NOMO-1 (cell line): ENCODE measurements at regions not wholly inside any gene's neighbourhood (a gene's known extent, or its start where the extent isn't known, plus 50 kb on each side); places are given as distances from the start of the nearest gene placed in this dataset.

ENCODE experiments used
- DNase-seq, 2 experiments: peaks; one replicate each; lab custom pipeline; 2025; ENCODE audit not compliant: unreplicated experiment in 2 of 2; lab: John Stamatoyannopoulos, UW

DNA sequence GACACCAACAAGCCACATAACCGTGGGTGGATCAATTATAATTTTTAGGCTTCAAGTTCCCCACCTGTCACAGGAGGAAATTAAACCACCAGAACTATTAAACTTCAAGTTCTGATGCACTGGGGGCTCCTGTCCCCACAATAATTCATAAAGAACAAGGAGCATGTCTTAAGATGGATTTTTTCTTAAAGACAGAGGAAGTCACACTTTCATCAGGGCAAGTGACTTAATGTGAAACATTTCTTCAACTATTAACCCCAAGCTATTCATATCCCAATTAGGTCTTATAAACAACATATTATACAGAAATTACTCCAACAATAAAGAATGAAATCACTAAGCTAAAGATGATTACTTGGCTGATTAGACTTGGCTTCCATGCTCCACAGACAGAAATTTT, 292.5 kb downstream of the ETAA1 start:
- no peak for DNase-seq

DNA sequence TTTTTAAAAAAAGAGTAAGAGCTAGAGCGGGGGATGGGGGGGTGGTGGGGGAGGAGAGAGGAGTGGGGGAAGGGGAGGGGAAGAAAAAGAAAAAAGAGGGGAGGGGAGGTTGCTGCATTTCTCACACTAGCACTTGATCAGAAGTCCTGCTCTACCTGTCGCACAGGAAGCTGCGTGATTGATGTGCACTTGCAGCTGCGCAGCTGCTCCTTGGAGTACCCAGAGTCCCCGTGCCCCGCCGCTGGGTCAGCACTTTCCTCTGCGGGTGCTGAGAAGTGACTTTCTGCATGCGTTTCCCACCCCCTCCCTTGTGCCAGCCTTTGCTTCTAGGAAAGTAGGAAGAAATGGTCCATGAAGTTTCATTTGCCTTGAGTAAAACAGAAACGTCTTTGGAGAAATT, 297.3 kb downstream of the ETAA1 start:
- DNase-seq, result no peak

DNA sequence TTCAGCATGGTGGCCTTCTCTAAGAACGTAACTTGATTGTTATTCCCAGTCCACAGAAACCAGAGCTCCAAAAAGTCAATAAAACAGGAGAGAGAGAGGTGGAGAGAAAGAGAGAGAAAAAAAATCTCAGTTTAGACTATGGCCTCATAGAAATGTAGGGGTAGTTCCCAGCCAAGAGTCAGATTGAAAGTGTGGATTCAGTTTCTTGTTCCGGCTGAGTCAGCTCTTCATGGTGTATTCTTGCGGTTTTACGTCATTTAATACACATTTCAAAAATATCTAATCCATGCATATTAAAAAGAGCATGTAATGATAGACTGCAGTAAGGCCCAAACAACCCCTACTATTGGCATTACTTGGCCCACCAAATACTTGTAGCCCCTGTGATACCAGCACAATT, 303.9 kb downstream of the ETAA1 start:
- no peak for DNase-seq

DNA sequence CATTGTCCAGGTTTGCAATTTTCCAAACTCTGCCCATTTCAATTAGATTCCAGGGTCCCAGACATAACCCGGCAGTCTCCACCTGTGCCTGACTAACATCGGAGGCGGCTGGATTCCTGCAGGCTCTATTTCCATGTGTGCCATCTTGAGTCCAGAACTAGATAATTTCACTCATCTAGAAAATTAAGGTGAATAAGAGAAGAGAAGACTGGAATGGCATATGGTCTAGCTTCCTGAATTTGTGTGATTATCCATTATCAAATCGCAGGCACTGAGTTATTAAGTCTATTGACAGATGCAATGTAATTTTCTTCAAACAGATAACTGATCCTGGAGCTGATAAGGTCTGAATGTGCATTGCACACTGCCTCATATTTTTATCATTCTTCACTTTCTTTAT, 305.2 kb downstream of the ETAA1 start:
- no peak for DNase-seq

DNA sequence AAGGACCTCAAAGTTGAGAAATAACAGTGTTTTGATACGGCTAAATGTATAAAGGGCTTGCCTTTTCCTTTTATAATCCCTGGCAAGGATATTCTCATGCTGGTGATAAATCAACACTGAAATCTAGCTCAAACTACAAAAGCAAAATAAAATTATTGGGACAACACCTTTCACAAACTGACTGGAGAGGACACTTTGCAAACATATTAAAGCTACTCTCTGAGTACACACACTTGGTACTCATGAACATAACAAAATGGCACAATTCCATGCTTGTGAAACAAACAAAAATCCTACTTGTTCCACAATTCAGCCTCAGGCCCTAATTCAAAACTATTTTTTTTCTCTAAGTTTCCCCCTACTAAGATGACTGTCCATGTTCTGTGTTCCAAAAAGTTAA, 305.8 kb downstream of the ETAA1 start:
- no peak for DNase-seq

DNA sequence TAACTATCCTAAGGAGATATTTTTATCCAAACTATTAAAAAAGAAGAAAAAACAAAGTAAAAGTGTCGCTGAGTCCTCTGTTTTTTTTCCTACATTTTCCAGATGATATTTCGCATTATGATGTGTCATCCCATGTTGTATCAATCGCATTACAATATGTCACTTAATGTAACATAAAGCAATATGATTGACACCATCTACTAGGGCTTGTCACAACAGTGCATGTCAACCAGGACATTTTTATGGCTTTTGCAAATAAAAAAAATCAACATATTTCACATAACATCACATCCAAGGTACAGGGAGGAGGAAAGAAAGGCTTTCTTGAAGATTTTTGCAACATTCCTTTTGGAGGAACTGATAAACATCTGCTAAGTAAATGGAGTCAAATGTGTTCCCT, 308.9 kb downstream of the ETAA1 start:
- DNase-seq, result no peak

DNA sequence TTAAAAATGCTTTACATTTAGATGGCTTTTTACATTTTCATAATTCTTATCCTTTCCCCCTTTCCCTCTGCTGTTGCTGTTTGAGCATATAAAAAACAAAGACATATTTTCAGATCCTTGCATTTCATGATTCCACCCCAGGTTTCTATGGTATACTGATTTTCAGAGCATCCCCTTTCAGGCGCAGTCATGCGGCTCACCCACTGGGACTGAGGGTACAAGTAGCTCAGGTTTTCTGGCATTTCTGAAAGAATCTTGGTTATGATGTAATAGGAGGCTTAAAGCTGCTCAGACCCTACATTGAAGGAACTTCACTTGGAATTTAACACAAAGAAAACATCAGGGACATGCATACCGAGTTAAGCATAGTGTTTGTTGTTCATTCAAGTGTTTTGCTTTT, 310.8 kb downstream of the ETAA1 start:
- DNase-seq, result no peak

DNA sequence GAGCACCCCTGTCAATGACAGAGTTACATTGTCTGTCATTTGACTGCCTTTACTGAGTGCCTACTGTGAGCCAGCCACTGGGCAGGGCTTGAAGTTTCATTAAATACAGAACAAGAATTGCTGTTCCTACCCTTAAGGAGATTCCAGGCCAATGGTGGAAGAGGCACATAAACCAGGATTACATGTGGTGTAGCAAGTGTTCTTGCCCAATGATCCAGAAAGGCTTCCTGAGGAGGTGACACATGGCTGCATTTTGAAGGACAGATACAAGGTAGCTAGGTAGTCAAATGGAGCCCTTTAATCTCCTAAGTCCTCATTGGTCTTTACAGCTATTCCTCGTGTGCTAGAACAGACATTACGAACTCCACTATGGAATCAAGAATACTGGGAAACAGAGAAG, 312.7 kb downstream of the ETAA1 start:
- DNase-seq, result no peak

DNA sequence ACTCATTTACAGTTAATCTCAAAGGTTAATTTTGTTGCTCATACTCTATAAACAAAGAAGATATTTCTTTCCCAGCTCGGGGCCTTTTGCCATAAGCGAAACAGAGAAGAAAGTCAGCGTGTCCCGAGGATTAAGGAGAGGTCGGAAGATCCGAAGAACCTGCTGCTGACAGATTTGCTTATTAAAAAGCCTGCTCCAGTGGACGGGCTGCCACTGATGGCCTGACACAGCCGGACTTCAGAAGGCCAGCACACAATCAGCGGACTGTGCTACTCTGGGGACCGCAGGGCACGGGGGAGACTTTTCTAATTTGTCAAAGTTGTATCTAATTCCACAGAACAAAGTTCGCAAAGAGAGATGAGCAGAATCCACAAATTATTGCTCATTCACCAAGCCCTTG, 315.4 kb downstream of the ETAA1 start:
- no peak for DNase-seq

DNA sequence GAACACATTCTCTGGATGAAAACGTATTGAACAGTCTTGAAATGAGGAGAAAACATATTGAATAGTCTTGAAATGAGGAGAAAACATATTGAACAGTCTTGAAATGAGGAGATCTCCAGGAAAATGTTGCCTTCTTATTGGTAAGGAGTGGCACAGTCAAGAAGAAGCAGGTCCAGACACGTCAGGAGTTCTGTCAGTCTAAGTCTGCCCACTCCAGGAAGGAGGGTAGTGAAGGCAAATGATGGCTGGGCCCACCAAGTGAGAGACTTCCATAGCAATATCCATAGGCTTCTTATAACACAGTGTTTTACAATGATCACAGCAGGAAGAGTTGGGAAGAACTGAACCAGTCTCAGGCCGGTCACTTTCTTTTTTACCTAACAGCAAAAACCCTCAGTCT, 316.2 kb downstream of the ETAA1 start:
- DNase-seq, result no peak

DNA sequence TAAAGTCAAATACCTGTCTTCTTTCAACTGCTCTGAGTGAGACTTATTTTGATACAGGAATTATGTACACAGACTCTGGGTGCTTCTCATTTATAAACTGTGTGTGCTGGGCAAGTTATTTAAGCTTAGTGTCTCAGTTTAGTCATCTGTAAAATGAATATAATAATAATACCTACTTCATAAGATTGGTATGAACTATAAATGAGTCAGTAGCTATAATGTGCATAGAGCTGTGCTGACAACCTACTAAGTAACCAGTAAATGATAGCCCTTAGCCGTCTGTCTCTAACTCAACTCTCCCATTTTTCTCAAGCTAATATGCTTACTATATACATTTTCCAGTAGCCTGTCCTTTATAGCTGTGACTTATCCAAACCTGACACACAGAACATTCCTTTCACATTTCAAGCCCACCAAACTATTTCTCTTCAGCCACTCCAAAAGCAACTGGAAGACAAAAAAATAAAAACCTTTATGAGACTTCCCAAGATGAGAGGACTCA, 319.8 kb downstream of the ETAA1 start:
- no peak for DNase-seq

DNA sequence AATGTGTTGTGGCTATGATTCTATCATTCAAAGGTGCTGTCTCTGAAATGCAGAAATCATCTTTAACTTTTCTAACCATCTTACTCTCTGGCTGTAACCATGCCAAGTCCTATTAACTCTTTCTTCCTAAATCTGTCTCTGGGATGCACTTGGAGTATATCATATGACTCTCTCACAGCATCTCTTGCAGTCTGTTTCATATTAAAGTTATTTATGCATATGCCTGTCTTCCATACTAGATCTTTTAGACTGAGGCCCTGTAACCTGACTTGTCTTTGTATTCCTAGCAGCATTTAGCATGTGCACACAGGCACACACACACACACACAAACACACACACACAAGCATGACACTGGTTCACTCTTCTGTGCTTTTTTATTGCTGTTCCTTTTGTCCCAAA, 320.6 kb downstream of the ETAA1 start:
- DNase-seq, result no peak

DNA sequence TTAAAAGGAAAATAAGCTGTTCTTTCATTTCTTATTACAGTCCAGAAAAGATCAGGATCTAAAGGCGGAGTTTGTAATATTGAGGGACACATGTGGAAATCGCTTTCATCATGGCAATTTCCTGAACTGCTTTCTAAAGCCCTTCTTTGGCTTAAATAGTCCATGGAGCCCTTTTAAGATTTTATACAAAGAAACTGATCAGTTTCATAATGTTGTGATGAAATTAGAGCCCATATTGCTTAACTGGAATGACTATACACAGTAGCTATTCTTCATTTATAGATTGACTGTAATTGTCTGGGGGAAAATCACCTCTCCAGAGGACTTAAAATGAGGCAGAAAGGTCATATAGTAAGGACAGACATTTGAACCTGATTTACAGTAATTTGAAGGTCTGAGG, 322.2 kb downstream of the ETAA1 start:
- DNase-seq, result no peak

DNA sequence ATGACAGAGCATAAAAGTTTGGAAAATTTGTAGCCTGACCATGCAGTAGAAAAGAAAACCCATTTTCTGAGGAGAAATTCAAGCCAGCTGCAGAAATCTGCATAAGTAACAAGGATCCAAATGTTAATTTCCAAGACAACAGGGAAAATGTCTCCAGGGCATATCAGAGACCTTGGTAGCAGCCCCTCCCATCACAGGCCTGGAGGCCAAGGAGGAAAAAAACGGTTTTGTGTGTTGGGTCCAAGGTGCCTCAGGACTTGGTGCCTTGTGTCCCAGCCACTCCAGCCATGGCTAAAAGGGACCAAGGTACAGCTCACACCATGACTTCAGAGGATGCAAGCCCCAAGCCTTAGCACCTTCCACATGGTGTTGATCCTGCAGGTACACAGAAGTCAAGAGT, 324.4 kb downstream of the ETAA1 start:
- no peak for DNase-seq

DNA sequence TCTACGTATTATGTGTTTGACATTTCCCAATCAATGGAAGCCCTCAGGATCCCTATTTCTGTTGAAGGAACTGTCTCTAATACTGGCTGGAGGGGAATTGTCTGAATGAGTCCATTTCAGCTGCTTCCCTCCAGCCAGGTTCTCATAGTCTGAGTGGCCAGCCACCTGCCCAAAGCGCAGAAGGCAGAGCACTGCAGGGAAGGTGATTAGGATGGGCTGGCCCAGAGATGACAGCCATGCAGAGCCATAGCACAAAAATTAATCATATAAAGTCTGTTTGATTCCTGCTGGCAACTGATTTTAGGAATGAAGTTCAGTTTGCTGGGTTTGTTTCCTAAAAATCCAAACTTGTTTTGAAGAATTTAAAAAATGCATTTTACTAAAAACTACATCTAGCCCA, 327.1 kb downstream of the ETAA1 start:
- no peak for DNase-seq

DNA sequence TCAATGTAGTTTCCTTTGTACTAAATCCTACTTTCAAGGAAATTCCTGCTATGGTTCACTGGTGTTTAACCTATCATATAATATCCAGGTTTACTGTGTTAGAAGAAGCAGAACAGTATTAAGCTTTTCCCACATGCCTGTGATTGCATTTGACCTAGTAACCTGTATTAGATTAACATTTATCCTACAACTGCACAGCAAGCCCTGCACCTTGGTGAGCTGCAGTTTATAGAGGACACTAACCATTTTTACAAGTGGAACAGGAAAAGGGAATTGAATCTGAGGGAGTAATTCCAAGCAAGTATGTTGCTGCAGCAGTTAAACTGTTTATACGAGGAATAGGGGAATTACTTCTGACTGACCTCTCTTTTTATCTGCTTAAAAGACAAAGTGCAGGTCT, 328.6 kb downstream of the ETAA1 start:
- no peak for DNase-seq

DNA sequence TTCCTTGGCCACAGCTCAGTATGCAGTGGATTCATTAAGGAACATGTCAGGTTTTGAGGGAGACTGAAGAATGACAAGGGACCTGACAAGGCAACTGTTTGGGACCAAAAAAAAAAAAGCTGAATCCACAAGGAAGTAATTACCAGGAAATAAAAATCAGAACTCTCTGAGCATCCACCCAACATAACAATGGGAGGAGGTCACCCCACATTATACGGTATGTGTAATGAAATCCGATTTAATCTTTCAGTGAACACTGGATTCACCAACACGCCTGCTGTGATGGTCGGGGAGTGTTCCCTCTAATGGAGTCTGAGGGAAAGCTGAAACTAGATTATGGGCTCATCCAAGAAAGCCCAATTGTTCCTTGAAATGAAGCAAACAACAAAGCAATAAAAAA, 329.3 kb downstream of the ETAA1 start:
- DNase-seq, result no peak

DNA sequence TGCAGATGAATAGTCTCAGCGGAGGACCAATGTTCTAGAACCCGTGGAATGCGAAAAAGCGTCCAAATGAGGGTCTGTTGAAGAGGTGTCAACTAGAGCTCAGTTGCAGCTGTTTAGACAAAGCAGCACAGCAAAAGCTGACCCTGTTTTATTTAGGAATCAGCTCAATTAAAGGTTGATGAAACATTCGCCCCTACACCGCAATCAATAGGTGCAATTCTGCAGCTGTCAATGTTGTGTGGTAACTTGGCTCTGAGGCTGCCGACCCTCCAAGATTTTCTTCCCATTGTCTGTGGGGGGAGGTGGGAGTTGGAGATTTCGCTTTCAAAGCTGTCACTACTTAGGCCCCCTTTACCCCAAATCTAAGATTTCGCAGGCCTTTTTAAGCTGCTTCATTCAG, 330.0 kb downstream of the ETAA1 start:
- no peak for DNase-seq

DNA sequence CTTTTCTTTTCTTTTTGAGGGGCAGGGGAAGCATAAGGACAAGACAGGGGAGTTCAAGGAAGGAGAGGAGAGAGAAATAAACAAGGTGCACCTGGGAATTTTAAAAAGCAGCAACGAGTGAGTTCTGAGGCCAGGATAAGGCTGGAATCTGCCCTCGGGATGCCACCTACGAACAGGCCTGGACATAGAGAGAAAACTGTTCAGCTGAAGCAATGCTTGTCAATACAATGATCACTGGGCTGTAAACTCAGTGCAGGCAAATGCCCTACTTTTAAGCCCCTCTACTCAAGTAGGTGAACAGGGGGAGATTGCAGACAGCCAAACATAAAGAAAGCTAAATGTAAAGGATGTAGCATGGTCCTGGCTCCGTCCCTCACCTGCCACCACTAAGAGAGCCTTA, 330.5 kb downstream of the ETAA1 start:
- no peak for DNase-seq

DNA sequence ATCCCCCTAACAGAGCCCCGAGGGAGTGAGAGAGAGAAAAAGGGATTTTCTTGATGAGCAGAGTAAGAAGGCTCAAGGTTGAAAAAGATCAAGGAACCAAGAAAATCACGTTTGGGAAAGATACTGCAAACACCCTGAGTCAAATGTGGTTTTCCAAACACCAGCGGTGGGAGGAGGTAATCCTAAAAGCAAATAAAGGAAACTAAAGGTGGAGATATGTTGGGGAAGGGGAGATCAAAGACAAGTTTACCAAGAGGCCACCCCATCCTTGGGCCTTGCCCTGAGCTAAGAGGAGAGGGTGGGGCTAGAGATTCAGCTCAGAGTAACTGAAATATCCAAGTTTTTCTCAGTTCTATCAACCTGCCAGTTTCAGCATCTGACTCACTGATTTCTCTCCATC, 332.3 kb downstream of the ETAA1 start:
- no peak for DNase-seq

DNA sequence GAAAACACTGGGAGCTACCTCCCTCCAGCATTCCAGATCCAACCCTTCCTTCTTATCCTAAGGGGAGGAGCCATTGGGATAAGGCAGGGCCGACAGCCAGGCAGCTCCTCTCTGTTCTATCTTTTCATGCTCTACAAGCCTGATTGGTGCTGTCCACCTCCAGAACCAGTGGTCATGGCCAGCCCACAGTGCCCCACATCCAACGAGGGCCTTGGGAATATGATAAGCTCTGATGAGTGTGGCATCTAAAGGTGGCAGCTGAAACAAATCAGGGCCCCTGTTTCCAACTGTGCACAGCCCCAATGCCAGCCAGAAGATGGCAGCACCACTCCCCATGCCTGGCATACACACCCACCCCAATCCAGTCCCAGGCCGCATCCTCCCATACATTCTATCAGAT, 329.3 kb downstream of the C1D start:
- no peak for DNase-seq

DNA sequence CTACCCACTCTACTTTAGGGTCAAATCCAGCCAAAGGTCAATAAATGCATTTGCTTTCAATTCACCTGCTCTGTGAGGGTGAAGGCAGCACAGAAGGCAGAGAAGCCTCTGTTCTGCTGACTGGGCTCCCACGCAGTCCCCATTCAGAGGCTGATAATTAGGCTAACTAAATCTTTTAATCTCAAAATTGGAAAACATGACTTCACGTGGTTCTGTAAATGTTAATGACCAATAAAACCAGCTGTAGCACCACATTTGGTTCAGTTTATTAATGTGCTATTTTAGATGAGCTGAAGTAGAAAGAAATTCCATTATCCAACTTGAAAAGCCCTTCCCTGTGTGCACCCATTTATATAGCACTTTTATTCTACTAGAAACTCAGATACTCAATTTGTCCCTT, 310.6 kb downstream of the C1D start:
- no peak for DNase-seq

DNA sequence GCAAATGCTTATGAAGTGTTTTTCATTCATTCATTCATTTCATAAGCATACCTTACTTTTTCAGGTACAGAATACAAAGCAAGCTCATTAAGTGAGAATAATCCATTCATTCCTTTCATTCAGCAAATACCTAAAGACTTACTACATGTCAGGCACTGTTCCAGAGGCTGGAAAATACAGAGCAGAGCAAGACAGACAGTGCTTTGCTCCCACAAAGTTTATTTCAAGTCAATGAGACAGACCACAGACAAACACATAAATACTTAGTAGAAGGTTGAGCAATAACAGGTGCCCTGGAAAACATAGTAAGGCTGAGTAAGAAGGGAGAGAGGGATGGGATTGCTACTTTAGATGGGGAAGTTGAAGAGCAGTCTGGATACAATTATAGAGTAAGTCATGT, 309.8 kb downstream of the C1D start:
- no peak for DNase-seq
